ENCODE measurements at regions not wholly inside any gene's neighbourhood (a gene's known extent, or its start where the extent isn't known, plus 50 kb on each side); places are given as distances from the start of the nearest gene placed in this dataset.

- TF ChIP-seq POLR2A (IDR thresholded peaks at IDR 0.05) (no peak), CTCF (IDR thresholded peaks at IDR 0.05 in 4 of 5, conservative IDR thresholded peaks at IDR 0.05 in 1 of 5) (no peak)
- Histone ChIP-seq H3K4me1 (no peaks in the 10 kb centered on the region), H3K4me3 (no peak overlapping the region), H3K9me3 (no peaks in the 10 kb centered on the region), H3K36me3 (no peaks in the 10 kb centered on the region), H3K27me3 (no peaks in the 10 kb centered on the region), H3K27ac (no peak overlapping the region)
- ATAC-seq (no peak), DNase-seq (no peak)
- intact Hi-C loops (cut with DNase I; ENCODE audit: low total_unique reads) (no loop called here), in situ Hi-C loops (cut with MboI; ENCODE audit: low sequenced_read_pairs in 4 of 4) (no loop called here)
Observed at GRCh38 chr4:11119474-11119873, 309.2 kb downstream of the HS3ST1 start.

- Histone ChIP-seq H3K4me1 (no peaks in the 10 kb centered on the region), H3K9me3 (no peaks in the 10 kb centered on the region), H3K27ac (no peak overlapping the region), H3K4me3 (no peak overlapping the region), H3K27me3 (no peaks in the 10 kb centered on the region), H3K36me3 (no peaks in the 10 kb centered on the region)
- in situ Hi-C loops (cut with MboI; ENCODE audit: low sequenced_read_pairs in 4 of 4) = no loop called here
- TF ChIP-seq POLR2A (IDR thresholded peaks at IDR 0.05) = no peak
- TF ChIP-seq CTCF (IDR thresholded peaks at IDR 0.05 in 4 of 5, conservative IDR thresholded peaks at IDR 0.05 in 1 of 5) = no peak
- intact Hi-C loops (cut with DNase I; ENCODE audit: low total_unique reads) = no loop called here
- DNase-seq = no peak
- no peak for ATAC-seq
Observed at GRCh38 chr4:11118513-11118912, 310.2 kb downstream of the HS3ST1 start.

- no peaks in the 10 kb centered on the region for H3K36me3 ChIP-seq
- in situ Hi-C loops (cut with MboI; ENCODE audit: low sequenced_read_pairs in 4 of 4) = no loop called here
- no peak for ATAC-seq
- no peak for DNase-seq
- no peak overlapping the region for H3K4me3 ChIP-seq
- no peak overlapping the region for H3K27ac ChIP-seq
- no peak for TF ChIP-seq CTCF (IDR thresholded peaks at IDR 0.05 in 4 of 5, conservative IDR thresholded peaks at IDR 0.05 in 1 of 5)
- no peak for TF ChIP-seq POLR2A (IDR thresholded peaks at IDR 0.05)
- no peaks in the 10 kb centered on the region for H3K9me3 ChIP-seq
- H3K27me3 ChIP-seq = no peaks in the 10 kb centered on the region
- intact Hi-C loops (cut with DNase I; ENCODE audit: low total_unique reads) = no loop called here
- no peaks in the 10 kb centered on the region for H3K4me1 ChIP-seq
Observed at GRCh38 chr4:11116940-11117339, 311.8 kb downstream of the HS3ST1 start.

GRCh38 chr4:11111876-11112275 lies 316.8 kb downstream of the HS3ST1 start:
- H3K27ac ChIP-seq = no peak overlapping the region
- H3K36me3 ChIP-seq = no peaks in the 10 kb centered on the region
- H3K9me3 ChIP-seq = no peaks in the 10 kb centered on the region
- H3K4me3 ChIP-seq = no peak overlapping the region
- TF ChIP-seq POLR2A (IDR thresholded peaks at IDR 0.05) (no peak), CTCF (IDR thresholded peaks at IDR 0.05 in 4 of 5, conservative IDR thresholded peaks at IDR 0.05 in 1 of 5) (no peak)
- no peak for ATAC-seq
- no peaks in the 10 kb centered on the region for H3K27me3 ChIP-seq
- no peaks in the 10 kb centered on the region for H3K4me1 ChIP-seq
- in situ Hi-C loops (cut with MboI; ENCODE audit: low sequenced_read_pairs in 4 of 4) (no loop called here), intact Hi-C loops (cut with DNase I; ENCODE audit: low total_unique reads) (no loop called here)
- DNase-seq = no peak

GRCh38 chr4:11111370-11111769 lies 317.3 kb downstream of the HS3ST1 start:
- Histone ChIP-seq H3K36me3 (no peaks in the 10 kb centered on the region), H3K27me3 (no peaks in the 10 kb centered on the region), H3K4me3 (no peak overlapping the region), H3K27ac (no peak overlapping the region), H3K4me1 (no peaks in the 10 kb centered on the region), H3K9me3 (no peaks in the 10 kb centered on the region)
- ATAC-seq = no peak
- in situ Hi-C loops (cut with MboI; ENCODE audit: low sequenced_read_pairs in 4 of 4) (no loop called here), intact Hi-C loops (cut with DNase I; ENCODE audit: low total_unique reads) (no loop called here)
- no peak for DNase-seq
- TF ChIP-seq CTCF (IDR thresholded peaks at IDR 0.05 in 4 of 5, conservative IDR thresholded peaks at IDR 0.05 in 1 of 5) = no peak
- TF ChIP-seq POLR2A (IDR thresholded peaks at IDR 0.05) = no peak

Data from gastrocnemius medialis (tissue), 4 donors.